MV-4-11 (cell line): ENCODE measurements at regions not wholly inside any gene's neighbourhood (a gene's known extent, or its start where the extent isn't known, plus 50 kb on each side); places are given as distances from the start of the nearest gene placed in this dataset.

Experiments
- DNase-seq: peaks from one replicate; lab custom pipeline; 2025; lab: John Stamatoyannopoulos, UW

- DNase-seq, result peak; percentile 38
Observed at GRCh38 chr11:116078101-116078591, 573.9 kb upstream of the CADM1 start.

GRCh38 chr11:116077092-116077491 is 572.9 kb upstream of the CADM1 start:
- no peak for DNase-seq

- DNase-seq, result peak; percentile 82
Observed at GRCh38 chr11:116073854-116074837, 569.9 kb upstream of the CADM1 start.

- no peak for DNase-seq
Observed at GRCh38 chr11:116072601-116073410, 568.6 kb upstream of the CADM1 start.

- DNase-seq, result no peak
Observed at GRCh38 chr11:116072133-116072532, 567.9 kb upstream of the CADM1 start.

GRCh38 chr11:116071241-116071640 is 567.0 kb upstream of the CADM1 start:
- DNase-seq, result no peak

- no peak for DNase-seq
Observed at GRCh38 chr11:116070520-116070919, 566.3 kb upstream of the CADM1 start.

GRCh38 chr11:116066777-116067176 is 562.6 kb upstream of the CADM1 start:
- no peak for DNase-seq

GRCh38 chr11:116065986-116066385 is 561.8 kb upstream of the CADM1 start:
- peak; percentile 80 for DNase-seq

- DNase-seq, result no peak
Observed at GRCh38 chr11:116065191-116065895, 561.1 kb upstream of the CADM1 start.

GRCh38 chr11:116062490-116063171 is 558.4 kb upstream of the CADM1 start:
- peak; percentile 66 for DNase-seq

GRCh38 chr11:116062129-116062489 is 557.9 kb upstream of the CADM1 start:
- DNase-seq, result no peak

- DNase-seq, result no peak
Observed at GRCh38 chr11:116061322-116061721, 557.1 kb upstream of the CADM1 start.

GRCh38 chr11:116059919-116060318 is 555.7 kb upstream of the CADM1 start:
- DNase-seq, result no peak

- DNase-seq, result peak; percentile 23
Observed at GRCh38 chr11:116057000-116057399, 552.8 kb upstream of the CADM1 start.

GRCh38 chr11:116055064-116055463 is 550.8 kb upstream of the CADM1 start:
- DNase-seq, result no peak

GRCh38 chr11:116053548-116053919 is 549.3 kb upstream of the CADM1 start:
- no peak for DNase-seq

- no peak for DNase-seq
Observed at GRCh38 chr11:116052603-116053547, 548.7 kb upstream of the CADM1 start.

- DNase-seq, result no peak
Observed at GRCh38 chr11:116051494-116051893, 547.3 kb upstream of the CADM1 start.

GRCh38 chr11:116049383-116049782 is 545.2 kb upstream of the CADM1 start:
- DNase-seq, result no peak
